Middle frontal gyrus (tissue), 1 donor: ENCODE measurements at regions not wholly inside any gene's neighbourhood (a gene's known extent, or its start where the extent isn't known, plus 50 kb on each side); places are given as distances from the start of the nearest gene placed in this dataset.
"Not testable (repeated sequence)": the region's sequence is repeated elsewhere in the genome, so short reads cannot be mapped to it uniquely, and the experiment has no call there.

Experiments
- DNase-seq: peaks from one replicate; pipeline ENCODE4 v3.0.0-alpha.2; 2015; ENCODE audit warnings: low spot score; ENCODE audit errors: extremely low spot score

GRCh38 chr2:238521002-238521401 is 94.3 kb downstream of the ASB1 start:
- no peak for DNase-seq

DNA sequence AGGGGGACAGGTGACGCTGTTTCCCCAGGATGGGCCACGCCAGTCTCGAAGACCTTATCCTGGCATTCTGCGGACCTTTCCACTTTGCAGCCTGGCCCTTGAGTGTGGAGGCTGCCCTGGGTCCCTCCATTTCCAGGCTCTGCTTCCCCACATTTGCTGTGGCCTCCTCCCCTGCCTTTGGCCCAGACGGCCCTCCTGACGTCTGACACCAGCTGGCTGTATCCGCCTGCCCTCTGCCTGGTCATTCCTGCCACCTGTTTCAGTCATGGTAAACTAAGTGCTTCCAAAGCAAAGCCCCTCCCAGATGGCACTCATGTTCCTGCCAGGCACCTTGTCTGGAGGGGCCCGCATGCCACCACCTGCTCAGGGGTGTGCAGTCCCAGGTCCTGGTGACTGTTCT is 95.1 kb downstream of the ASB1 start:
- DNase-seq, result no peak

GRCh38 chr2:238523158-238524110 is 96.7 kb downstream of the ASB1 start:
- DNase-seq, result no peak

DNA sequence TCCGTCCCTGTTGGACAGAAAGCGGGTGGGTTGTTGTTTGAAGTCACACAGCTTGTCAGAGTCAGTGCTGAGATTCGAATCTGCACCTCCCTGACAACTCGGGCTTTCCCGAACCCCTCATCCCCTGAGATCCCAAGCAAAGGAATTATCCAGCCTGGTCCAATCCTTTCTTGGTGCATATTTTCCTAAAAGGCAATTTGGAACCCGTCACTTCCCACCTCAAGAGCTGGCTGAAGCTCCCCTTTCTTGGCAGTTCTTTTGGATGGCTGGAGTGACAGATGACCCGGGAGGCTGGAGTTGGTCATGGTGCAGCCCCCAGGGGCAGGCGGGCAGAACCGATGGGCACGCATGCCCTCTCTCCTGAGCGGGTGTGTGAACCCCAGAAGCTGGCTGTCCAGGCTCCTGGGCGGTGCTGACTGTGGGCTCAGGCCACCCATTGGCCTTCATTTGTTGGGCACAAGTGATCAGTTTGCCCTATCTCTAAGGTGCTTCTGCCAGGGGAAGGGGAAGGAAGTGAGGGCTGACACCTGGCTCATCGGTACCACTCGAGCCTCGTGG is 97.8 kb downstream of the ASB1 start:
- no peak for DNase-seq

DNA sequence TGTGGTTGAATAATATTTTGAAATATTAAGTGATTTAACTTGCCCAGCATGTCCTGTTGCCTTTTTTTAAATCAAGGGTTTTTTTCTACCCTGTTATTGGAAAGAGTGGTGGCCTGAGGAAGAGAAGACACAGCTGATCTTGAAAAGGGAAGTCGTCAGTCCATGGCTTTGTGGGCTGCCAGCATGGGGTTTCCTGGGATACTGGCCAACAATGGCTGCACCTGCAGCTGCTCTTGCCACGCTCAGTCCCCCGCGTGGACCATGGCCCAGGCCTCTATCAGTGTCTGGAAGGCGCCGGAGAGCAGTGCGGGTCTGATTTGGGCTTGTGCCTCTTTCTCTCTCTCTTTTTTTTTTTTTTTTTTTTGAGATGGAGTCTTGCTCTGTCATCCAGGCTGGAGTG is 99.3 kb downstream of the ASB1 start:
- no peak for DNase-seq

DNA sequence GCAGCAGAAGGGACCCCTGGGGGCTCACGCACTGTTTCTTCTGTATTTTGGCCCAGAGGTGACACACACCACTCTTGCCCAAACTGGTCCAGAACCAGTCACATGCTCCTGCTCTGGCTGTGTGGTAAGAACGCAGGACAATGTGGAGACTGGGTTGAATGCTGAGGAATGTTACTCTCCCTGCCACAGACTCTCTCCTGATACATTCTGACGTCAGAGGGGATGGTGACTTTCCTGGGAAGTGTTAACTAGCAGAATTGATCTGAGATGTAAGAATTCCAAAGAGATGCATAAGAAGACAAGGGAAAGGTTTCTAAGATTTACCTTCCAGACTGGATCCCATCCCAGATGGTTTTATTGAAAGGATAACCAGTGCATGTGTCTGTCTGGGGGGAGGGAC is 100.8 kb downstream of the ASB1 start:
- no peak for DNase-seq

GRCh38 chr2:238528953-238529781 is 102.4 kb downstream of the ASB1 start:
- DNase-seq, result no peak

DNA sequence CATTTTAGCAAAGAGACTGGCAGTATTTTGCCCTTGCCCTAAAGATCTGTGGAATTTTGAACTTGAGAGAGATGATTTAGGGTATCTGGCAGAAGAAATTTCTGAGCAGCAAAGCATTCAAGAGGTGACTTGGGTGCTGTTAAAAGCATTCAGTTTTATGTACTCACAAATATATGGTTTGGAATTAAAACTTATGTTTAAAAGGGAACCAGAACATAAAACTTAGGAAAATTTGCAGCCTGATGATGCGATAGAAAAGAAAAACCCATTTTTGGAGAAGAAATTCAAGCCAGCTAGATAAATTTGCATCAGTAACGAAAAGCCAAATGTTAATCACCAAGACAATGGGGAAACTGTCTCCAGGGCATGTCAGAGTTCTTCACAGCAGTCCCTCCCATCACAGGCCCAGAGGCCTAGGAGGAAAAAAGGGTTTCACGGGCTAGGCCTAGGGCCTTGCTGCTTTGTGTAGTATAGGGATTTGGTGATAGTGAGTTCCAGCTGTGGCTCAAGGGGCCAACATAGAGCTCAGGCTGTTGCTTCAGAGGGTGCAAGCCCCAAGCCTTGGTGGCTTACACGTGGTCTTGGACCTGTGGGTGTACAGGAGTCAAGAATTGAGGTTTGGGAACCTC is 104.4 kb downstream of the ASB1 start:
- DNase-seq, result not testable (repeated sequence)

DNA sequence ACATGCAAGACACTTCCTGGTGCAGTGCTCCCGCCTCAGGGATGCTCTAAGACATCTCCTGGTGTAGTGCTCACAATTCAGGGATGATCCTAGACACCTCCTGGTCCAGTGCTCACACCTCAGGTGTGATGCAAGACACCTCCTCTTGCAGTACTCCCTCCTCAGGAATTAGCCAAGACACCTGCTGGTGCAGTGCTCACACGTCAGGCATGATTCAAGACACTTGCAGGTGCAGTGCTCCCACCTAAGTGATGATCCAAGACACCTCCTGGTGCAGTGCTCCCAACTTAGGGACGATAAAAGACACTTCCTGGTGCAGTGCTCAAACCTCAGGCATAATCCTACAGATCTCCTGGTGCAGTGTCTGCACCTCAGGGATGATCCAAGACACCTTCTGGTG is 117.0 kb downstream of the ASB1 start:
- DNase-seq, result not testable (repeated sequence)

- DNase-seq, result no peak
Observed at GRCh38 chr2:238548902-238549462, 122.3 kb downstream of the ASB1 start.

GRCh38 chr2:238549866-238550265 is 123.1 kb downstream of the ASB1 start:
- DNase-seq, result no peak

DNA sequence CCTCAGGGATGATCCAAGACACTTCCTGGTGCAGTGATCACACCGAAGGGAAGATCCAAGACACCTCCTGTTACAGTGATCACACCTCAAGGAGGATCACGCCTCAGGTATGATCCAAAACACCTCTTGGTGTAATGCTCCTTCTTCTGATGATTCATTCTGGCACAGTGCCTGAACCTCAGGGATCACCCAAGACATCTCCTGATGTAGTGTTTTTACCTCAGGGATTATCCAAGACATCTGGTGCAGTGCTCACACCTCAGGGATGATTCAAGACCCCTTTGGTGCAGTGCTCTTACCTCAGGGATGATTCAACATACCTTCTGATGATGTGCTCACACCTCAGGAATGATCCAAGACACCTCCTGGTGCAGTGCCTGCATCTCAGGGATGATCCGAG is 124.4 kb downstream of the ASB1 start:
- no peak for DNase-seq

GRCh38 chr2:238552226-238552625 is 125.5 kb downstream of the ASB1 start:
- DNase-seq, result no peak

- DNase-seq, result no peak
Observed at GRCh38 chr2:238553159-238553558, 126.4 kb downstream of the ASB1 start.

- no peak for DNase-seq
Observed at GRCh38 chr2:238554468-238555315, 128.0 kb downstream of the ASB1 start.

DNA sequence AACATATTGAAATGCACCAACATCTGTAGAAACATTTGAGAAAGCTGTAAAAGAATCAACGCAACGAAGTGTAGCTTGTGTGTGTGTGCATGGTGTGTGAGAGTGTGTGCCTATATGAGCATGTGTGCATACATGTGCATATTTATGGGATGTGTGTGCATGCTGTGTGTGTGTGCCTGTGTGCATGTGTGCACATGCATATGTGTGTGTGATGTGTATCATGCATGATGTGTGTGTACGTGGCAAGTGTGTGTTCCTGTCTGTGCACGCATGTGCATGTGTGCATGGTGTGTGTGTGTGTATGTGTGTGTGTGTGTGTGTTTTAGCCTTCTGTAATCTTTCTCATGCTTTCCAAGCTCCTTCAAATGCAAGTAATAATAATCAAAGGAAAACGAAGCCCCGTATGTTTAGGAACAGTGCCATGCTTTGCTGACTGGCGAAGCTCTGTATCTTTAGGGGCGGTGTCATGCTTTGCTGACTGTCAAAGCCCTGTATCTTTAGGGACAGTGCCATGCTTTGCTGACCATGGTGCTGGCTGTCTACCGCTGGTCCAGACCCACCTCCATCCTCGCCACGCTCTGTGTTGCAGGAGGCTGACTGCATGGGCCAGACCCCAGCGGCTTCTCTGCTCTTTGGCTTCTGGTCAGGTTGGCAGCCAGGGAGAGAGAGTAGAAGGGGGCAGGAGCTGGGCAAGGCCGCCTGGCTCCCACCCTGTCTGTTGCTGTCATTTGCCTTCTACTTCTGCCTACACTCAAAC is 129.2 kb downstream of the ASB1 start:
- no peak for DNase-seq

DNA sequence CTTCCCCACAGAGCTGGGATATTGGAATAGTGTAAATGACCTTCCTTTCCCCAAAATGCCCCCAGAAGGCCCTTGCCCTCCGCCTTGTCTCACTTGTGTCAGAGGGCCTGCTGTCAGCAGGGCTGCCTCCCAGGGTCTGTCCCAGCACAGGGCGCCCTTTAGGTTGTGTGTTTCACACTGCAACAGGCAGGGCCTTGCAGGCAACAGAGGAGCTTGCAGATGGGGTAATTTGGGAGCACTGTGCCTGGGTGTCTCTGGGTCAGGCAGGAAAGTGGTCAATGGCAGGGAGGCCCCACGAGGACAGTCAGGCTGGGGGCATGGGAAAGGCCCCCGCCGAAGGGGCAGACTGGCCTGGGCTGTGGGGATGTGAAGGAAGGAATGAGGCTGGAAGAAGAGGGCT is 130.7 kb downstream of the ASB1 start:
- DNase-seq, result no peak

- DNase-seq, result no peak
Observed at GRCh38 chr2:238557936-238558335, 131.2 kb downstream of the ASB1 start.

DNA sequence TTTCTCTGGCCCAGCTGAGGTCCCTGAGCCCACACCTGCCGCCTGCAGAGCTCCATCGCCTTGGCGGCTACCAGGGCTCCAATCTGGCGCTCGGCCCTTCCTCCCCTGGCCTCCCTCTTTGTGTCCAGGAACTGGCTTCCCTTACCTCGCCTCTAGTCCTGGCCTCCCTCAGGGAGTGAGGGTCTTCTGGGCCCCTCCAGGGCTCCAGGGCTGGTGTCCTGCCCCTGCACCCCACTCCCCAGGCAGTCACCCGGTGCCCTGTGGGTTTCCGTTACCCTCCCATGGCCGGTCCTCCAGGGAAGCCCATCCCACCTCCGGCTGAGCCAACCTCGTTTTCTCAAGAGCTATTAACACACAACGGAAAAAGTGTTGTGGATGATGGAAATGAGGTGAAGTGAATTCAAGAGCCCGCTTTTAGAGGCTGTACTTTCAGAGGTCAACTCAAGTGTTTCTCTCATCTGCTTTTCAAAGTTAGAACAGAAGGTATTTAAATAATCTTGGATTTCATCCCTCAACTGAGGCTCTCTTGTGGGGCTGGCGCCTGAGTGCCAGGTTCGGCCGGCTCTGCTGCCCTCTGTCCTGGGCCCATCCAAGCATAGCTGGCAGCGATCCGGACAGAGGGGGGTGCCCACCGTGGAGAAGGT is 131.9 kb downstream of the ASB1 start:
- DNase-seq, result no peak
